HFFc6 (cell line): ENCODE measurements at regions not wholly inside any gene's neighbourhood (a gene's known extent, or its start where the extent isn't known, plus 50 kb on each side); places are given as distances from the start of the nearest gene placed in this dataset.

Experiments
- DNase-seq: peaks from one replicate; pipeline ENCODE4 v3.0.0-alpha.2; 2018
- H3K27ac Mint-ChIP-seq: 2 replicates; pipeline ENCODE4 v1.8.0; 2020; ENCODE audit warnings: mild to moderate bottlenecking, mixed read lengths
- H3K27me3 Mint-ChIP-seq: 2 replicates; pipeline ENCODE4 v1.8.0; 2021; ENCODE audit warnings: mild to moderate bottlenecking, moderate library complexity, mixed read lengths; ENCODE audit not compliant: insufficient read depth
- H3K36me3 Mint-ChIP-seq: 2 replicates; pipeline ENCODE4 v1.8.0; 2021; ENCODE audit warnings: low read depth, mixed read lengths
- H3K4me1 Mint-ChIP-seq: 2 replicates; pipeline ENCODE4 v1.8.0; 2020; ENCODE audit warnings: low read depth, mixed read lengths
- H3K4me3 Mint-ChIP-seq: 2 replicates; pipeline ENCODE4 v1.8.0; 2020; ENCODE audit warnings: mild to moderate bottlenecking, moderate library complexity, mixed read lengths
- H3K9me3 Mint-ChIP-seq: 2 replicates; pipeline ENCODE4 v1.8.0; 2020; ENCODE audit warnings: mild to moderate bottlenecking, mixed read lengths
- TF ChIP-seq, protein P1 (sequence below): fragments of 200-600 bp; sonication (generic); IDR thresholded peaks from 2 replicates; pipeline ENCODE4 v1.5.0; 2021; ENCODE audit warnings: antibody characterized with exemption, mild to moderate bottlenecking

DNA sequence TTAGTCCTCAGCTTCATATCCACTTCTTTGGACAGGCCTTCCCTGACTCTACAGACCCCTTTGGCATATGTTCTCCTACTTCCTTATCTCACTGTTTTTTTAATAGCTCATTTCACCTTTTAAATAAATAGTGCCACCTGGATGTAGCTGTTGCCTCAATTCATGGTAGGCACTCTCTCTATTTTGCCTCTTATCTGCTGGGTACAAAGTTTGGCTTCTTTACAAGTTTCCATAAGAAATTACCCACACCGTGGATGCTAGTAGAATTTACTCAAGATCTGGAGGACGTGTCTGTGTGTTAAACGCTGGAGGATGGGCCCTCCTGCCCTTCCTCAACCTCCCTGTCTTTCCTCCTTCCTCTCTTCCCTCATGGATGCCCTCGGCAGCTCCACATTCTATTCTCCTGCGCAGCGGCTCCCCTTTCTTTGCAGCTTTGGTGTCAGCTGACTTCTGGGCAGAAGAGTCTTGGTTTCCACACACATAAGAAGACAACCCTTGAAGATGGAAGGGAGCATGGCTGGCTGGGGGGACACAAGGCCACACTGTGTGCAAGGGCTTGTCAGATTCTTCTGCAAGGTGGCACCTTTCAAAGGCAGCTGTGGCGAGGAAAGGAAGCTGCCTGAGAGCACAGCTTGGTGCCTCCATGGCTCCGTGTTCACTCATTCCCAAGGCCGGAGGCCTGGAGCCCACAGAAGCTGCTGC, 212.6 kb downstream of the SNX19 start:
- DNase-seq = no peak
- Mint-ChIP-seq H3K4me1 (no peaks in the 10 kb centered on the region), H3K36me3 (peaks cover 5% of the 10 kb centered on the region; the same call in 1 of the 2 replicates), H3K9me3 (peaks cover 2% of the 10 kb centered on the region; the same call in 1 of the 2 replicates), H3K27me3 (peaks cover 28% of the 10 kb centered on the region), H3K4me3 (no peak overlapping the region), H3K27ac (no peak overlapping the region)
- TF ChIP-seq, protein P1, sequence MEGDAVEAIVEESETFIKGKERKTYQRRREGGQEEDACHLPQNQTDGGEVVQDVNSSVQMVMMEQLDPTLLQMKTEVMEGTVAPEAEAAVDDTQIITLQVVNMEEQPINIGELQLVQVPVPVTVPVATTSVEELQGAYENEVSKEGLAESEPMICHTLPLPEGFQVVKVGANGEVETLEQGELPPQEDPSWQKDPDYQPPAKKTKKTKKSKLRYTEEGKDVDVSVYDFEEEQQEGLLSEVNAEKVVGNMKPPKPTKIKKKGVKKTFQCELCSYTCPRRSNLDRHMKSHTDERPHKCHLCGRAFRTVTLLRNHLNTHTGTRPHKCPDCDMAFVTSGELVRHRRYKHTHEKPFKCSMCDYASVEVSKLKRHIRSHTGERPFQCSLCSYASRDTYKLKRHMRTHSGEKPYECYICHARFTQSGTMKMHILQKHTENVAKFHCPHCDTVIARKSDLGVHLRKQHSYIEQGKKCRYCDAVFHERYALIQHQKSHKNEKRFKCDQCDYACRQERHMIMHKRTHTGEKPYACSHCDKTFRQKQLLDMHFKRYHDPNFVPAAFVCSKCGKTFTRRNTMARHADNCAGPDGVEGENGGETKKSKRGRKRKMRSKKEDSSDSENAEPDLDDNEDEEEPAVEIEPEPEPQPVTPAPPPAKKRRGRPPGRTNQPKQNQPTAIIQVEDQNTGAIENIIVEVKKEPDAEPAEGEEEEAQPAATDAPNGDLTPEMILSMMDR = no peak

DNA sequence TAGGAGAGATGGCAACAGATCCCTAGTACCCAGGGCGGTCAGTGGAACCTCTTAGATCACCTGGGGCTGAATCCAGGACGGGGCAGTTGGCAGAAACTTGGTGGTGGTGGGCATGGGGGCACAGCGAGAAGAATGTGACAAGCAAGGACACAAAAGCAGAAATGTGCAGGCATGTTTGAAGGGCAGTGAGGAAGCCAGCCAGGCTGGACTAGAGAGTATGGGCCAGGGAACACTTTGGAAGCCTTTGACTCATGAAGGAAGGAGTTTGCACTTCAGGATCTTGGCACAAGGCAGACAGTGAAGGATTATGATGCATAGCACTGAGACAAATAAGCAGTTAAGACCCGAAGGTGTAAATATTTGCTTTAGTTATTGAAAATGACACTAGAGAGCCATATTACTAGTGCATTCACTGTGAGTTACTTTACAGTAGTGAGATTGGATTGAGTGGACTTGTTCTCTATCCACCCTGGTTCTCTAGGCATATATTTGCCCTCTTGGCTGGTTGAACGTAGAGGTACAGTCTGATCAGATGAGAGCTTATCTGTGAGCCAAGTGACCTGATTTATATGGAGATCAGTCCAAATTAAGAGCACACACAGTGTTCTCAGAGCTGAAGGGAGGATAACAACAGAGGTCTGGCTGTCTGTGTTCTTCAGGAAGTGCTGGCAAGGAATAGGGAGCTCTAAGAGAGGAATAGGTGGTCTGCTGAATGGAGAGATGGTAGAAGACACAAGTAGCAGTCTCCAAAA, 210.4 kb downstream of the SNX19 start:
- peaks cover 42% of the 10 kb centered on the region for H3K27me3 Mint-ChIP-seq
- TF ChIP-seq, protein P1 = no peak
- H3K4me1 Mint-ChIP-seq = no peaks in the 10 kb centered on the region; the same call in 1 of the 2 replicates
- no peak for DNase-seq
- no peak overlapping the region for H3K4me3 Mint-ChIP-seq
- H3K36me3 Mint-ChIP-seq = peaks cover 11% of the 10 kb centered on the region
- H3K27ac Mint-ChIP-seq = no peak overlapping the region
- peaks cover 7% of the 10 kb centered on the region for H3K9me3 Mint-ChIP-seq

GRCh38 chr11:130706572-130706971, 209.7 kb downstream of the SNX19 start:
- TF ChIP-seq, protein P1 = no peak
- H3K27me3 Mint-ChIP-seq = peaks cover 39% of the 10 kb centered on the region
- peaks cover 7% of the 10 kb centered on the region for H3K9me3 Mint-ChIP-seq
- H3K27ac Mint-ChIP-seq = no peak overlapping the region
- peaks cover 11% of the 10 kb centered on the region for H3K36me3 Mint-ChIP-seq
- H3K4me1 Mint-ChIP-seq = no peaks in the 10 kb centered on the region; the same call in 1 of the 2 replicates
- DNase-seq = no peak
- no peak overlapping the region for H3K4me3 Mint-ChIP-seq

- TF ChIP-seq, protein P1 = no peak
- Mint-ChIP-seq H3K36me3 (peaks cover 10% of the 10 kb centered on the region), H3K9me3 (peaks cover 7% of the 10 kb centered on the region), H3K27ac (no peak overlapping the region), H3K4me1 (no peaks in the 10 kb centered on the region; the same call in 1 of the 2 replicates), H3K4me3 (no peak overlapping the region), H3K27me3 (peaks cover 35% of the 10 kb centered on the region)
- DNase-seq = no peak
These were observed 209.1 kb downstream of the SNX19 start for GRCh38 chr11:130707217-130707616.

DNA sequence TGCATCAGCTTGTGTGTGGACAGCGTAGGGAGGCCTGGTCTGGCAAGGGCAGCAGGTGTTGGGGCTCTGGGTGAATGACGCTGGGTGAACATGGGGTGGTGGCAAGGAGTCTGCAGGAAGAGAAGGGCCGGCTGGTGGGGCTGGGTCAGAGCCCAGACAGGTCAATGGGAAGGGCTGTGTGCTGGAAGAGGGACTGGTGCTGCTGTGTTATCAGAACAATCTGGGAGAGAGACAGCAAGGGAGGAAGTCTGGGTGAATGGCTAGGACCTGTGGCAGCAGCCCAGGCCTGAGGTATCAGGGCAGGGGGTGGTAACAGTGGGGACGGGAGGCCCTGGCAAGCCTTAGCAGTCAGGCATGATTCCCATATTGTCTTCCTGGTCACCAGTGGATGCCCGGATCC, 206.7 kb downstream of the SNX19 start:
- Mint-ChIP-seq H3K27me3 (peaks cover 35% of the 10 kb centered on the region), H3K36me3 (peaks cover 6% of the 10 kb centered on the region), H3K4me1 (no peaks in the 10 kb centered on the region; the same call in 1 of the 2 replicates), H3K4me3 (no peak overlapping the region), H3K27ac (no peak overlapping the region), H3K9me3 (peaks cover 7% of the 10 kb centered on the region)
- TF ChIP-seq, protein P1 = no peak
- DNase-seq = no peak
